TTC549 (cell line): ENCODE measurements at regions not wholly inside any gene's neighbourhood (a gene's known extent, or its start where the extent isn't known, plus 50 kb on each side); places are given as distances from the start of the nearest gene placed in this dataset.
"Not testable (repeated sequence)": the region's sequence is repeated elsewhere in the genome, so short reads cannot be mapped to it uniquely, and the experiment has no call there.

Experiments used
- FAIRE-seq: peaks from 2 replicates; lab custom pipeline; 2012; peaks lifted over from hg19 to GRCh38; lab: Jason Lieb, UNC

- FAIRE-seq: no peak
Measured at GRCh38 chr2:176856683-176857082, 355.9 kb upstream of the HNRNPA3 start.

- FAIRE-seq: no peak
Measured at GRCh38 chr2:176865336-176865735, 347.3 kb upstream of the HNRNPA3 start.

GRCh38 chr2:176872406-176872805 lies 340.2 kb upstream of the HNRNPA3 start:
- FAIRE-seq: no peak

- no peak for FAIRE-seq
Measured at GRCh38 chr2:176873403-176873802, 339.2 kb upstream of the HNRNPA3 start.

- no peak for FAIRE-seq
Measured at GRCh38 chr2:176876493-176877103, 336.0 kb upstream of the HNRNPA3 start.

GRCh38 chr2:176879426-176879995 lies 333.1 kb upstream of the HNRNPA3 start:
- no peak for FAIRE-seq

GRCh38 chr2:176882045-176882444 lies 330.5 kb upstream of the HNRNPA3 start:
- not testable (repeated sequence) for FAIRE-seq

GRCh38 chr2:176885001-176885643 lies 327.5 kb upstream of the HNRNPA3 start:
- no peak for FAIRE-seq

- no peak for FAIRE-seq
Measured at GRCh38 chr2:176885661-176886060, 326.9 kb upstream of the HNRNPA3 start.

- no peak for FAIRE-seq
Measured at GRCh38 chr2:176891105-176891504, 321.5 kb upstream of the HNRNPA3 start.

- FAIRE-seq: no peak
Measured at GRCh38 chr2:176891857-176892256, 320.7 kb upstream of the HNRNPA3 start.

- no peak for FAIRE-seq
Measured at GRCh38 chr2:176892676-176893226, 319.8 kb upstream of the HNRNPA3 start.

GRCh38 chr2:176895158-176895557 lies 317.4 kb upstream of the HNRNPA3 start:
- FAIRE-seq: no peak

- FAIRE-seq: no peak
Measured at GRCh38 chr2:176902454-176902853, 310.1 kb upstream of the HNRNPA3 start.

- FAIRE-seq: not testable (repeated sequence)
Measured at GRCh38 chr2:176904053-176904452, 308.5 kb upstream of the HNRNPA3 start.

- no peak for FAIRE-seq
Measured at GRCh38 chr2:176907341-176907740, 305.3 kb upstream of the HNRNPA3 start.

GRCh38 chr2:176910828-176911227 lies 301.8 kb upstream of the HNRNPA3 start:
- FAIRE-seq: no peak

GRCh38 chr2:176913955-176914354 lies 298.6 kb upstream of the HNRNPA3 start:
- no peak for FAIRE-seq

- no peak for FAIRE-seq
Measured at GRCh38 chr2:176914371-176914770, 298.2 kb upstream of the HNRNPA3 start.

- FAIRE-seq: not testable (repeated sequence)
Measured at GRCh38 chr2:176922545-176922944, 290.0 kb upstream of the HNRNPA3 start.

- no peak for FAIRE-seq
Measured at GRCh38 chr2:176923205-176923604, 289.4 kb upstream of the HNRNPA3 start.

GRCh38 chr2:176924909-176925534 lies 287.6 kb upstream of the HNRNPA3 start:
- FAIRE-seq: no peak

GRCh38 chr2:176926453-176926852 lies 286.1 kb upstream of the HNRNPA3 start:
- no peak for FAIRE-seq
